Stimulated activated CD8-positive, alpha-beta memory T cell treated with anti-CD3 and anti-CD28 coated beads, Interleukin-12 subunit alpha, Interleukin-12 subunit beta, amount 100 ng/mL, for 1 hour (primary cell): ENCODE measurements at regions not wholly inside any gene's neighbourhood (a gene's known extent, or its start where the extent isn't known, plus 50 kb on each side); places are given as distances from the start of the nearest gene placed in this dataset.
"Not testable (repeated sequence)": the region's sequence is repeated elsewhere in the genome, so short reads cannot be mapped to it uniquely, and the experiment has no call there.

ENCODE experiments used
- DNase-seq: peaks from one replicate; pipeline ENCODE4 v3.0.0-alpha.2; 2020; ENCODE audit warnings: low read depth

DNA sequence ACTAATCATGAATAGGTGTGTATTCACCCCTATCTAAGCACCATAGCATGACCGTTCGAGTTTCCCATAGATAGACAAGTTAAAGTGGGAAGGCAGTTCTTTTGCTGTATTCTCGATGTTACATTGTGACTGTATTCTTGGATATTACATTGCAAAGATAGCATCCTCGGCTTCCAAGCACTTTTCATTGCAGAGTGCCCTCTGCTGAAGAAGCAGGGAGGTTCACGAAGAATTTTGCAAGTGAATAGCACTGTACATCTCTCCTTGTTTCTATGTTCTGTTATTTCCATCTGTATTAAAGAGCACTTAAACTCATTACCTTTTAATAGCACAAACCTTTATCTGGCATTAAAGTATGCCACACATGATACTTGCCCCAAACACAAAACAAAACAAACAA, 426.7 kb upstream of the ARX start:
- no peak for DNase-seq

DNA sequence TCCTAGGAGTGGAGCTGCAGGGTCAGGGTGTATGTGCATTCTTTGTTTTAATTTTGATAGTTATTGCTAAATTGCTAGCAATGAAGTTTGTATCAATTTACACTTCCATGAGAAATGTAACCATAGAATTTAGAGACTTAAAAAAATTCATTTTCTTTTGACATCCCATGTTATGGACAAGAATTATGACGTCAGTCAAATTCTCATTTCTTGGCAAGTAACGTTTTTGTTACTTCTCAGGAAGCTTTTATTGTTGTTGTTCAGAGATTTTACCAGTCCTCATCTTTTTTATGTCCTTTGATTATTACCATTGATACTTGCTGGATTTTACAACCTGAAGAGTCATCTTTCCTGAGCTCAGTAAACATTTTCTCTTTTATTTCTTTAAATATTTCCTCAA, 417.5 kb upstream of the ARX start:
- no peak for DNase-seq

DNA sequence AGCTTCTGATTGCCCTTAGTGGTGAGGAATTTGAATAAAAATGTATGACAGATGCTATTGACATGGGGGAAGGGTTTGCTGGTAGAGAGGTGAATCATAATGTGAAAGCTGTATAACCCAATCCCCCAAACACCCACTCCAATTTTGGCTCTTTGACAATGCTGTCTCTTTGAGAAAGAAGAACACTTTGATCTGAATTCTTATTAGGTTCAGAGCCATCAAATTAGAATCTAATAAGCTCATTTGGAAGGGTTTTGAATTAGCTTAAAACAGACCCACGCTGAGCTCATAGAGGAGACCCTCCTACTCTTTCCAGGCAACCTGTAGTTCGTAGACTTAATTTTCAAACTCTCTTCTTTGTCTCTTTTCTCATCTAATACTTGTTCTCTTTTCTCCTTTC, 416.6 kb upstream of the ARX start:
- DNase-seq: no peak

DNA sequence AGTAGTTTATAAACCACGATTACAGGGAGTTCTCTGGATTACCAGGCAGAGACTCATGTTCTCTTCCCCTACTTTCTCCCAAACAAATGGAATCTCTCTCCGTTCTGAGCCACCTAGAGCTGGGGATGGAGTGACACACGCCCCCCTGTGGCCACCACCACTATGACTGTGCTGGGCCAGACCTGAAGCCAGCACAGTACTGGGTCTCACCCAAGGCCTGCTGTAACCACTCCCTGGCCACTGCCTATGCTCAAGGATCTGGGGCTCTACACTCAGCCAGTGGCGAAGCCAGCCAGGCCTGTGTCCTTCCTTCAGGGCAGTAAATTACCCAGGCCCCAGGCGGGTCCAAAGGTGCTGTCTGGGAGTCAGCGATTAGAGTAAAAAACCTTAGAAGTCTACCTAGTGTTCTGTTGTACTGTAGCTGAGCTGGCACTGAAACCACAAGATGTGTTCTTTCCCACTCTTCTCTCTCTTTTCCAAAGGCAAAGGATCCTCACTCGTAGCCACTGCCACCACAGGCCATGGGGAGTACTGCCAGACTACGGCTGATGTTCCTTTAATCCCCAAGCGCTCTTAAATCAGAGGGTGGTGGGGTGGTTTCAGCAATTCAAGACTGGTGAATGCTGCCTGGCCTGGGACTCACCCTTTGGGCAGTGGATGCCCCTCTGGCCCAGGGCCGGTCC, 412.2 kb upstream of the ARX start:
- DNase-seq: no peak

DNA sequence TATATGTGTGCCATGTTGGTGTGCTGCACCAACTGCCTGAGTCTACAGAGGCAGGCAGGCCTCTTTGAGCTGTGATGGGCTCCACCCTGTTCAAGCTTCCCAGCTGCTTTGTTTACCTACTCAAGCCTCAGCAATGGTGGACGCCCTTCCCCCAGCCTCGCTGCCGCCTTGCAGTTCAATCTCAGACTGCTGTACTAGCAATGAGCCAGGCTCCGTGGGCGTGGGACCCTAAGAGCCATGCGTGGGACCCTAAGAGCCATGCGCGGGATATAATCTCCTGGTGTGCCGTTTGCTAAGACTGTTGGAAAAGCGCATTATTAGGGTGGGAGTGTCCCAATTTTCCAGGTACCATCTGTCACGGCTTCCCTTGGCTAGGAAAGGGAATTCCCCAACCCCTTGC, 388.4 kb upstream of the ARX start:
- not testable (repeated sequence) for DNase-seq

DNA sequence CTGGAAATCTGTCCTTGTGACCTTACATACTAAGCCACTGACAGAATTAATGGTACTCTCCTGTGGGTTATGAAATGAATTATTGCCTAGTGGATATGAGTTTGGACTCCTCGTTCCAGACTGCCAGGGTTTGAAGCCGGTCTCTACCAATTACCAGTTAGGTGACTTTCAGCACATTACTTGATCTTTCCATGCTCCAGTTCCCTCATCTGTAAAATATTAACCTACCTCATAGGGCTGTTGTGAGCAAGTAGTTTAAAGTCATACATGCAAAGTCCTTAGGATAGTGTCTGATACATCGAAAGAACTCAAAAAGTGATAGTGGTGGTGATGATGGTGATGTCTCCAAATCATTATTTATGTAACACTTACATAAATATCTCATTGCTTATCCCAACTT, 373.5 kb upstream of the ARX start:
- no peak for DNase-seq

DNA sequence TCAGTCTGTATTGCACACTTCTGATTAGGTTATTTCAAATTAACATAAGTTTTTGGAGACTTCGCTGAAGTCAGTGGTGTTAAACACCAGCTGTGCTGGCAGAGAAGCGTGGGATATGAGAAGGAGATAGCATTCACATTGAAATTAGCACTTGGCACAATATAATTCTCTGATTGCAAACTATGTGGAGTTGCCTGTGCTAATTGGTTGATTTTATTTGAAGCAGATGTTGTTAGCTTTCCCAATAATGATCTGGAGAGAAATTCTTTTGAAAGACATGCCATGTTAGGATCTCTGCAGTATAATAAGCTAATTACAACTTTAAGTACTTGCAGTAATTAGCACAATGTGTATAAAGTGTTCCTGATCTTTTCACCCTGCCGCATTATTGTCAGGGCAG, 367.4 kb upstream of the ARX start:
- DNase-seq: no peak

DNA sequence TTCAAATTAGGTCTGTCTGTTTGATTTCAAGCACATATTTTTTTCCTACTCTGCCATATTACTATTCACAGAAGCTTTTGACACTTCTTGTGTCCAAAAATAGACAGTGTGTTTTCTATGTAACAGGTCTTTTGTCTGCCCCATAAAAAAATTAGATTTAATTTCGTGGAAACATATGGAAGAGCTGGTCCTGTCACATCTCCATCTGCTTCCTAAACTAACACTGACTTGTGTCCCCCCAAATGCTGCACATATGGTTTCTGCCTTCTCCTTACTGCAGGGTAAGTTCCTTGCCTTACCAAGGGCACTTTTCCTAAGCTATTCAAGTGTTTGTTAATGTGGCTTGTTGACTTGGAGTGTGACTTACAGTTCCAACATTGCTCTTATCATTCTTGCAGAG, 340.7 kb upstream of the ARX start:
- DNase-seq: no peak

DNA sequence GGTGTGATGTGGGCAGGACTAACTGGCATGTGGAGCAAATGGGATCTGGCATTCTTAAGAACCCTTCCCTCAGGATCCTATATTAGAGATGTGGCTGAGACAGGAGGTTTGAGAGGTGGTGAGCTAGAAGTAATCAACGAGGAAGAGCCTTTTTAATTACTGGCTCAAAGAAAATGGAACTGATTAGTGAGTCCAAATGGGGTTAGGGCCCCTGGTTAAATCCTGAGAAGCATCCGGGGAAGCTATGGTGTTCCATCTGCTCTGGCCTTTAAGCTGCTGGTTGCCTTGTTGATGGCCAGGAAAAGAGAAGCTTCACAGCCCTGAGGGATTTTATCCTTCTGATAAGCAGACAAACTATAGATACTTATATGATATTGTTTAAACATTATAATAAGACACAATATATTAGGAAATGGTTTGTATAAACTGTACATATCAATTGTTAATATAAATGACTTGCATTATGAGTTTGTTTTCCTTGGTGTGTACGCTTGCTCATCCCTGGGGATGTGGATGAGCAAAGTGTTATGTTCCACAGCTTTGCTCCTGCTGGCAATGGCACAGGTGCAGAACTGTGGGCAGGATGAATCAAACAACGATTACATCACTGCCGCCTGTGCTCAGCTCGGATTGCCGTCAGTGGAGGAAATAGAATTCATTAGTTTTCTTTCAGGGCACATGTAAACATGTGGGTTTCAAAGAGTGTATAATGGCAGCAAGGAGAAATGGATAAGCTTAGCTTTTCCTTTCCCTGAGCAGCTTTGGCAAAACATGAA, 328.6 kb upstream of the ARX start:
- no peak for DNase-seq

DNA sequence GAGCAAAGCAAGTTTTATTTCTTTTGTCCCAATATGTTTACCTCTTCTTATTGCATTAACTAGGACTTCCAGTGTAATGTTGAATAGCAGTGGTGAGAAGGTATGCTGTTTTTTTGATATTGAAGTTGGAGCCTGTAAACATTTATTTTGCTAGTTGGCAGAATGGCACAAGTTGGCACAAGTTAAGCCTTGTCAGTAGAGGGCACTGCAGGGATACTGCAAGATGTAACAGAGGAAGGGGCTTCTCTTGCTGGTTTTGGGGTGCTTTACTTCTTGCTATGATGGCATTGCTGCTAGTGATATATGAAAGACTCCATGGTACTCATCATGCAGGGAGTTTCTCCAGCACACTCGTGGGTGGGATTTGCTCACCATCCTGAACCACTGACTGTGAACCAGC, 327.3 kb upstream of the ARX start:
- no peak for DNase-seq

DNA sequence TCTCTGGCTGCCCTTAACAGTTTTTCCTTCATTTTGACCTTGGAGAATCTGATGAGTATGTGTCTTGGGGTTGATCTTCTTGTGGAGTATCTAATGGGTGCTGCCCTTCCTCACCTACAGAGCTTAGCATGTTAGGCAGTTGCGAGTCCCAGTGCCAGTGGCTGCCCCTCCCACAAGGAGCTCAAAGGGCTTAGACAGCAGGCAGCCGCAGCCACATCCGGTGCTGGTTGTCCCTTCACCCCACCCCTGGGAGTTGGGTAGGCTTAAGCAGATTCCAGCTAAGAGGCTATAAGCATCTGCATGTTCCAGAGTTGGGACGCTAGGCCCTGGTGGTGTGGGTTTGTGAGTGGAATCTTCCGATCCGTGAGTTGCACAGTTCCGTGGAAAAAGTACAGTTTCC, 322.1 kb upstream of the ARX start:
- no peak for DNase-seq

DNA sequence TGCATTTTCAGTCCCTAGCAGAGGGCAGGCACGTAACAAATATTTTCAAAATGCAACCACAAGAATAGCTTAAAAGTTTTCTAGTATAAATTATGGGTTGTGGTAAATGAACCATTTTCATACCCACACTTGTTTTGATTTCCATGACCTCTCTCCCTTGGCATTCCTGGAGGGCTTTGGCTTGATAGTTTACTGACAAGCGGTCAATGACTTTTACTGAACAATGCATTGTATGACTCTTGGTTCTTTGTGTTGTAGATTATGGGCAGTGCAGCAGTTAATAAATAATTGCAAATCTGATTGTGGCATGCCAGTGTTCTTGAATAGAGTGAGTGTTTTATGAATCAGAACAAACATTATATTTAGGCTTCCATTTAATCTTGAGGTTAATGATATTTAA, 285.2 kb upstream of the ARX start:
- DNase-seq: no peak

DNA sequence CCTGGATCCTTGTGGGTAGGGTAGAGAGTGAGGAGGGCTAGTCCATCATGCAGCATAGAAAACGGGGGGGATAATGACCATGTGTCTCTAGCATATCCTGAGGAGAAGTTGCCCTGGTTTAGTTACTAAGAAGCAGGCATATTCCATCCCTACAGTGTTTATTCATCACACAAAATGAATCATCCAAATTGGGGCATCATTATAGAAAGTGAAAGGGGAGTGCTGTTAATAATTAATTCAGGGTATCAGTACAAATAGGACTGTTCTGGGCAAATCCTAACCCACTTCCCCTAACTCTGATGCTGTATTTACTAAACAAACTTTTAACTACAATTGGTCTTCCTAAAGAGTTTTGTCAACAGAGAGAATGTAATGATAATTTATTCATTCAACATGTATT, 281.1 kb upstream of the ARX start:
- no peak for DNase-seq

DNA sequence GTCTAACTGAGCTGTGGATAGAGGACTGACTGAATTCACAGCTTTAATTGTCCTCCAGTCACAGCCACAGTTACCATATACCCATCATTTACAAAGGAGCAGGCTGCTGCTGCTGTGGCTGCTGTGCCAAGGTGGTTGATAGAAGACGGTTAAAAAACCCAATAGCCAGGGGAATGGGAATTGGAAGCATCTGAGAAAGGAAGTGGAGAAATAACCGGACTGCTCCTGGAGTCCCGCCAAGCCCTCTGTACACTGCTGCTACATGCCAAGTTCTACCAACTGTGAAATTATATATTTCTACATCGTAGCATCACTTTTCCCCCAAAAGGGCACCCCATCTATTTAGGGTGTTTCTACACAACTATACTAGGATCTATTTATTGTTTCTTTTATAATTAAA, 279.7 kb upstream of the ARX start:
- DNase-seq: no peak

DNA sequence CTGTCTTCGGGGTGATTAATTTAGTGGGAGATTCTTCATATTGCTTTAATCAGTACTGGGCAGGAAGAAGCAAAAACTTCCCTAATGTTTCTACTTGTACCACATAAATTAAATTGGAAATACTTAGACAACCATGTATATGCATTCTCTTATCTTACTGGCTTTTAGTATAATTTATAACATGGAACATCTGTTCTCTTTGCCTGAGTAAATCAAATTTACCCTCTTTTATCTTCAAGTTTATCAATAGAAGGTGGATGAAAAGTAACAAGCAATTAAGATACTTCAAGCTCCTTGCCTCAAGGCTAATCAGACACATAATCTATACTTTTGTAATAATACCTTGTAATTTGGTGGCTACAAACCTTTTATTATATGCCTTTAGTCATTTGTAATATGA, 274.4 kb upstream of the ARX start:
- DNase-seq: no peak

DNA sequence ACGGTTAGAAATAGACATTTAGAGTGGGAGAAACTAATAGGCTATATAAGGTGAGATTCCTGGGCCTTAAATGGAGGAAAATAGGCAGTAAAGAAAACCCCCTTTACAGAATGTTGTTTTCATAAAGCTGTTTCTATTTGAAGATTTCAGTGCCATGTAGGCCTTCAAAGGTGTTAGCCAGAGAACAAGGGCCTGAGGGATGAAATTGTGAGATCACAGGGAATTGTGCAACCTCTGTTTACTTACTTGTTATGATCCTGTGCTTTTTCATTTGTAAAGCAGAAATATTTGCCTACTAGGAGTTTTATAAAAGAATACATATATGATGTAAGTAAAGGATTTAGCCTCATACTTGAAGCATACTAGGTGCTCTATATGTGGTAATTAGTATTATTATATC, 272.9 kb upstream of the ARX start:
- DNase-seq: no peak

DNA sequence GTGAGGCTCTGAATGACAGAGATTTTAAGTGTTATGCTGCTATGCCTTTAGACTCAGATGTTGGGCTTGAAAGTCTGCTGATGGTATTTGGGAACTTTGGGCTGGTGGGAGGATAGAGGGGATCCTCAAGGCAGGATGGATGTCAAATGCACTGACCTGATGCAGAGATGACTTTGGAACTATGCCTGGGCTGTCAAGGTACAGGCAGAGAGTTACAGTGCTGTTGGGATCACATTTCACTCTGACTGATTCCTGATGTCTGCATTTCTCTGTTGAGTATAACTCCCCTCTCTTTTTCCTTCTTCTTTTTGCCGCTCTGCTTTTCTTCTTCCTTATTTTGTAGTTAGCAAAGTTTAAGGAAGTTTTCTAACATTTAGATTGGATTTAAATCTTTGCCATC, 271.8 kb upstream of the ARX start:
- DNase-seq: no peak

DNA sequence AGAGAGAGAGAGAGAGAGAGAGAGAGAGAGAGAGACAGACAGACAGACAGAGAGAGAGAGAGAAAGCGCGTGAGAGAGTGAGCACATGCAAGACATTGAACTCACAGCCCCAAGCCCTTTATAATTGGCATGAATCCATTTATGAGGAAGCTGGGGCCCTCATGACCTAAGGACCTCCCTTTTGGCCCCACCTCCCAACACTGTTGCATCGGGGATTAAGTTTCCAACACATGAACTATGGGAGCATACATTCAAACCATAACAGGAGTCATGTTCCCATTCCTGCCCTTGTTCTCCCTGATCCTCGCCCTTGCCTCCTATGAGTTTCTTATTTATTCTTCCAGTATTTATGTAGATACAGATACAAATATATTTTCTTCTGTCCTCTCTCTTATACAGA, 269.8 kb upstream of the ARX start:
- no peak for DNase-seq

DNA sequence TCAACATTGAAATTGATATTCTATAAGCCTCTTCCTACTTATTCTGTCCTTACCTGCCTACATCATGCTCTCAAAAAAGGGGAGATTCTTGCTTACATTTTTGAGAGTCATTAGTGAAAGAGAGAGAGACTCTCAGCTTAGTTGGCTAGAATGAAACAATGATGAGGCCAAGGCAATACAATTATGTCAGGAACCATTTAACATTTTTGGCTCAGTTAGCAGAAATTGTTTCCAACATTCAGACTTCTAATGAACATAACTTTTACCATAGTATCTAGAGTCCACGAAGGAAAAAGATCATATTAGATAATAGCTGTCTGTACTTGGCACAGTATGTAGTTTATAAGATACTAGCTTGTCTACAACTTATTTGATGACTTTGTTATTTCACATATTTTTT, 263.7 kb upstream of the ARX start:
- DNase-seq: no peak

DNA sequence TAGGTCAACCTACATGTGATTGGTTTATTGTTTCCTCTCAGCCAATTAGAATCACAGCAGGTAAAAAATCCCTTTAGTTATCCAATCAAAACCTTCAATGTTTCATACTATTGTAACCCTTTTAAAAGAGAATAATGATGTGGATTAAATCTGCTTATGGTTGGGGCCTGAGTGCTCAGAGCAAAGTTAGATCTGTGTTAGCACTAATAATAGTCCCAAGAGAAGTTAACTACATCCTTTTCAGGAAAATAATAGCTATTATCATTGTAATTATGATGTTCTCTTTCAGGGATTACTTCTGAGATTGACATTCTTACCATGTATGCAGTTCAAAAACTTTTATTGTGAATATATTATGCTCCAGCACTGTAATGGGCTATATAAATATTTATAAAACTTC, 262.6 kb upstream of the ARX start:
- DNase-seq: no peak

DNA sequence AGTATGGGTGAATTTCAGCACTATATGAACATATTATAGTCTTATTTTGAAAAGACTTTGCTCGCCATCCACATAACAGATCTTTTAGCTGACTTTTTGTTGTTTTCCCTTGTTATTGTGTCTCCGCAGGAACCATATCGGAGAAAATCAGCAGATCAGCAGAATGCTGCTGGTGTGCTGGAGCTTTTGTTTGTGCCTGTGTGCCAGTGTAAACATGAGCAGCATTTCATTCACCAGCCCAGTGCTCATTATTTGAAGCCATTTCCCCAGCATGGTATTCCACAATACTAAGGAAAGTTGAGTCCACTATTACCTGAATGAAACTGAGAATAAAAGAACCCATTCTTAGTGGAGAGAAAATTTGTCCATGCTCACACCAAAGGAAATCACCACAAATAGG, 261.8 kb upstream of the ARX start:
- DNase-seq: no peak

DNA sequence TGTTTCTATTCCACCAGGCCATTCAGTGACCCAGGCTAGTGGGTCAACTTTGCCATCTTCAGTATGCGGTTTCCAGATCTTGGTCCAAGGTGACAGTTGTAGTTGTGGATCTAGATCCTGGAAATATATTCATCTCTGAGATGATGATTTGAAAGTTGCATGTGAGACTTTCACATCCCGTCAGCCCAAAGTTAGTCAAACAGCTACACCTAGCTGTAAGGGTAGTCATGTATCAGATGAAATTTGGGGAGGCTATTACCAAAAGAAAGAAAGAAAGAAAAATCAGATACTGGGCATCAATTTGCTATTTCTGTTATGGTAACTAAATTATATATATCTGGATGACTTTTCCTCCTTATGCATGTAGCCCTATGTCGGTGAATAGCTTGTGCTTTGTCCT, 259.4 kb upstream of the ARX start:
- no peak for DNase-seq

DNA sequence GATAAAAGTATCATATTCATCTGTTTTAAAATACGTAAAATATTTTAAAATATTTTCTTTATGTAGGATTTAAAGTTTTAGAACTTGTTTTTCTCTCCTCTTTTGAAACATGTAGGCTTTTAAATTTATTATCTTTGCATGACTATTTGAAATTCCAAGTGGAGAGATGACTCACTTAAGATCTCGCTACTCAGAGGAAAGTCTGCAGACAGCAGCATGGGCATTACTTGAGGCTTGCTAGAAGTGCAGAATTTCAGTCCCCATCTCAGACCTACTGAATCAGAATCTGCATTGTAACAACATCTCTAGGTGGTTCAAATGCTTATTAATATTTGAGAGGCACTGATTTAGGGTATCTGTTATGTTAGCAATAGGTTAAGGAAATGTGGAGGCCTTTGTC, 225.7 kb upstream of the ARX start:
- DNase-seq: no peak

DNA sequence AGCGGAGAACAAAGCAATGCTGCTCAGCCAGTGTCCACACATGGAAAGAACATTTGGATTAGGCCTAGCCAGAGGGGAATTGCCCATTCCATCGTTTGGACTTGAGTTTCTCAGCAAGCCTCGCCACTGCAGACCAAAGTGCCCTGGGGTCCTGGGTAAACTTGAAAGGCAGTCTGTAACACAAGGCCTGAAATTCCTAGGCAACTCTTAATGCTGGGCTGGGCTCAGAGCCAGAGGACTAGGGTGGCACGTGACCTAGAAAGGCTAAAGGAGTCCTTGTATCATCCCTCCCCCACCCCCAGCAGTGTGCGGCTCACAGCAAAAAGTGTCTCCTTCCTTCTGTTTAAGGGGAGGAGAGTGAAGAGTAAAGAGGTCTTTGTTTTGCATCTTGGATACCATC, 210.4 kb upstream of the ARX start:
- DNase-seq: no peak
